Urinary bladder (tissue), 4 donors: ENCODE measurements at regions not wholly inside any gene's neighbourhood (a gene's known extent, or its start where the extent isn't known, plus 50 kb on each side); places are given as distances from the start of the nearest gene placed in this dataset. TPM values are rescaled to one million over a fixed set of nuclear protein-coding genes. Genes with fewer than 3 reads are reported as not detected.

Source experiments
- DNase-seq: peaks from one replicate; pipeline ENCODE4 v3.0.0-alpha.2; 2015; ENCODE audit errors: extremely low spot score
- H3K27ac ChIP-seq: one replicate; pipeline ENCODE4 v1.5.1; 2013; ENCODE audit warnings: low read depth, mild to moderate bottlenecking, moderate library complexity
- H3K36me3 ChIP-seq: one replicate; pipeline ENCODE4 v1.6.1; 2013; ENCODE audit warnings: mild to moderate bottlenecking, moderate library complexity; ENCODE audit not compliant: insufficient read depth
- H3K4me1 ChIP-seq: one replicate; pipeline ENCODE4 v1.6.1; 2013; ENCODE audit warnings: mild to moderate bottlenecking, moderate library complexity; ENCODE audit not compliant: insufficient read depth
- H3K4me3 ChIP-seq: one replicate; pipeline ENCODE4 v1.5.1; 2013; ENCODE audit warnings: low read depth, low read length
- WGBS: extraction: QIAGEN DNeasy Blood & Tissue Kit; methylation state at CpG from one replicate; pipeline ENCODE4 v1.1.7; 2013; 5-methylcytosine and 5-hydroxymethylcytosine counted together
- small RNA-seq: library from RNA; depleted of rRNA; stranded (forward); fragments of <200 nt; gene quantifications from one replicate; pipeline ENCODE3, GENCODE V24; 2014
- donor health status: healthy with polysubstance abuse.
- donor health status: healthy.

DNA sequence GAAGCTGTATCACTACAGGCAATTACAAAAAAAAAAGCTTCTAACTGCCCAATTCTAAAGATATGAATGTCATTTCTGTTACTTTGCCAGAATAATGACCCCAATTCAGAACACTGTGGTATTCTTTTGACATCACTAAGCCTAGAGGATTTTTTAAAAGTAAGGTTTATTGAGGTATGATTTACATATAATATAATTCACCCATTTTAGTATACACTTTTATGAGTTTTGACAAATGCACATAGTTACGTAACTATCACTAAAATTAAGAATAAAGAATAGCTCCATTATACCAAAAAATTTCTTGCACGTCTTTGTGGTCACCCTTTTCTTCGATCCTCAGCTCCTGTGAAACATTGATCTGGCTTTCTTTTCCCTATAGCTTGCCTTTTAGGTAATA lies 74.0 kb upstream of the PLSCR5 start:
- H3K36me3 ChIP-seq: no peaks in the 10 kb centered on the region
- H3K4me3 ChIP-seq: no peak overlapping the region
- no peak overlapping the region for H3K27ac ChIP-seq
- WGBS: 85% methylated on average over 3 of the region's 3 CpGs
- no peak for DNase-seq
- no peaks in the 10 kb centered on the region for H3K4me1 ChIP-seq

DNA sequence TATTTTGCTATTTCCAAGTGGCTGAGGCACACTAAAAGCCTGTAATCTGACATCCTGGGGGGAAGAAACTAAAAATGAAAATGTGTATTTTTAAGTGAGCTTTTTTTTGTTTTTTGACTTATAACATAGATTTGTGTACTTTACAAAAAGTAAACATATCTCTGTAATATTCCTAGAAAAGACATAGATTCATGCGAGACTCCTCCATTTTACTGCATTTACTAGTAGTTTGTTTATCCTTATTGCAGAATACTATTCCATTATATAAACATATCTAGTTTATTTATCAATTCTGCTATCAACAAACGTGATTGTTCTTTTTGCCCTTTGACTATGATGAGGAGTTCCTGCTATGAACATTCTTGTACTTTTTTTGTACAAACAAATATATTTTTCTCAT lies 67.8 kb upstream of the PLSCR5 start:
- DNase-seq: no peak
- 41% methylated on average over 2 of the region's 2 CpGs for WGBS
- Histone ChIP-seq H3K4me3 (no peak overlapping the region), H3K27ac (no peak overlapping the region), H3K4me1 (no peaks in the 10 kb centered on the region), H3K36me3 (no peaks in the 10 kb centered on the region)

DNA sequence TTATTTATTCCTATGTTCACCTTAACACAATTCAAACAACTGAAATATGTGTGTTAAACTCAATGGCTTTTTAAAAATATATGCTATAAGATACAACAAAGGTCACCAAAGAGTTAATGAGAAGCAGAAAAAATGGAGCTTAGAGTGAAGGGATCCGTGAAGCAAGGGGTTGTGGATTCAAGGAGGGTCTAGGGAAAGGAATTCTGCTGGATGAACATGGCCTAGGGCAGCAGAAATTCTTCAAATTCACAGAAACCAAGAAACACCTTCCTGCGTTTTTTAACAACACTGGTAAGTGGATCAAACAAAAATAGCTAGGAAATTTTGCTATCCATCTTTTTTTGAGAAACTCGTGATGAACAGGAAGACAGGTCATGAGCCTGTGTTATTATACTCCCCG lies 59.3 kb upstream of the PLSCR5 start:
- Histone ChIP-seq H3K4me1 (no peaks in the 10 kb centered on the region), H3K4me3 (no peak overlapping the region), H3K36me3 (no peaks in the 10 kb centered on the region), H3K27ac (no peak overlapping the region)
- no peak for DNase-seq
- 58% methylated on average over 4 of the region's 4 CpGs for WGBS

DNA sequence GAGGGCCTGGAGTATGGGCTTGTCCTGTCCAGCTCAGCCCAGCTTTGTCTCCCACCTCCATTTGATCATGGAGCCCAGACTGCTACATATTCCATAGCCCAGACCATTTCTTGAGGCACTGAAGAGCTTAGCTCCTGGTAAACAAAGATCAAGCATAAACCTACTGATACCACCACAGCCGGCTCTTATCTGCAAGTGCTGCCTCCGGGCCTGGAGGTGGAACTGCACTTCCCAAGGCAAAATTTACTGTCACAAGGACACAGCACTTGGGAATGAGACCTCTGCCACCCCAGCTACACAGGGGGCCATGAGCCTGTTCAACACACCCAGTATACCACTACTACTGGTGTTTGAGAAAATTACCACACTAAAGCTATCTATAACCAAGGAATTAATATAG lies 53.7 kb upstream of the PLSCR5 start:
- no peaks in the 10 kb centered on the region for H3K36me3 ChIP-seq
- no peak overlapping the region for H3K27ac ChIP-seq
- 61% methylated on average over 2 of the region's 2 CpGs for WGBS
- no peak for DNase-seq
- H3K4me1 ChIP-seq: no peaks in the 10 kb centered on the region
- no peak overlapping the region for H3K4me3 ChIP-seq

DNA sequence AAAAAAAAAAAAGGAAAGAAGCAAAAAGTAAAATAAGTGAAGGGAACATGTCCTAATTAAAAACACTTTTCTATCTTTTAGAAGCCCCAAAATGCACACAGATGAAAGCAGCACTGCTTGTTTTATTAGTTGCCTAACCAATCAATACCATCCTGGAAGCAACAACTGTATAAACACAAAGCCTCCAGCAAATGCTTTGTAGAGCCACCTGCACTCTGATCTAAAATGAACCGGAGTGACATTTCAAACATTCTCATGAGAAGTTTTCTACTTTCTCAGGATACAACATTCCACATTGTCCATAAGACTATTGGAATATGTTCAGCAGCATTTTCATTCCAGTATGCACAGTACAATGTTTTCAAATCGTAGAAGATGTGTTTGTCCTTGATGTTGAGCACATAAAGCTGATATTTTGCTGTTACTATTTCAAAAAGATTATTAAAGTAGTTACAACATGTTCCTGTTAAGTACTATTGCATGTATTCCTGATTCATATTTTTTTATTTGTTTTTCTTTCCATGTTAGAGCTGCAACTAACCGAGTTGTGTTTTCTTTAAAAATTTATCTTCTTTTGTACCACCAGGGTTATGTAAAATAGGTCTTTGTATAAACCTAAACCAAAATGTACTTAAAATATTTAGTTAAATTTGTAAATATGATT lies 50.3 kb upstream of the PLSCR5 start:
- WGBS: 51% methylated on average over 3 of the region's 3 CpGs
- Histone ChIP-seq H3K4me3 (no peak overlapping the region), H3K36me3 (no peaks in the 10 kb centered on the region), H3K27ac (no peak overlapping the region), H3K4me1 (no peaks in the 10 kb centered on the region)
- no peak for DNase-seq

Small RNA genes lying in the stretch of these regions (small RNA-seq; reads per million reads assigned to genes)
- not detected for gene RNU6-505P
